Sigmoid colon (tissue), 4 donors: ENCODE measurements at regions not wholly inside any gene's neighbourhood (a gene's known extent, or its start where the extent isn't known, plus 50 kb on each side); places are given as distances from the start of the nearest gene placed in this dataset.

ENCODE experiments used
- EP300 ChIP-seq, 4 donors: sonication (generic); formaldehyde crosslinking; IDR thresholded peaks; one replicate each; pipeline ENCODE4 v1.6.1; 2017; ENCODE audit warnings: antibody characterized with exemption in 4 of 4
- POLR2A ChIP-seq, 2 donors: fragments of 450-650 bp; IDR thresholded peaks; one replicate each; pipeline ENCODE4 v1.6.1; 2016; ENCODE audit warnings: antibody characterized with exemption in 2 of 2, mild to moderate bottlenecking in 2 of 2, moderate library complexity in 2 of 2
- TF ChIP-seq, protein P1 (sequence below), 4 experiments: fragments of 450-650 bp in 3 of 4; fragments of 200-600 bp in 1 of 4; IDR thresholded peaks; one replicate each; pipeline ENCODE4 v1.5.1; 2016 to 2019; ENCODE audit warnings: antibody characterized with exemption in 4 of 4, mild to moderate bottlenecking in 3 of 4, moderate library complexity in 2 of 4

DNA sequence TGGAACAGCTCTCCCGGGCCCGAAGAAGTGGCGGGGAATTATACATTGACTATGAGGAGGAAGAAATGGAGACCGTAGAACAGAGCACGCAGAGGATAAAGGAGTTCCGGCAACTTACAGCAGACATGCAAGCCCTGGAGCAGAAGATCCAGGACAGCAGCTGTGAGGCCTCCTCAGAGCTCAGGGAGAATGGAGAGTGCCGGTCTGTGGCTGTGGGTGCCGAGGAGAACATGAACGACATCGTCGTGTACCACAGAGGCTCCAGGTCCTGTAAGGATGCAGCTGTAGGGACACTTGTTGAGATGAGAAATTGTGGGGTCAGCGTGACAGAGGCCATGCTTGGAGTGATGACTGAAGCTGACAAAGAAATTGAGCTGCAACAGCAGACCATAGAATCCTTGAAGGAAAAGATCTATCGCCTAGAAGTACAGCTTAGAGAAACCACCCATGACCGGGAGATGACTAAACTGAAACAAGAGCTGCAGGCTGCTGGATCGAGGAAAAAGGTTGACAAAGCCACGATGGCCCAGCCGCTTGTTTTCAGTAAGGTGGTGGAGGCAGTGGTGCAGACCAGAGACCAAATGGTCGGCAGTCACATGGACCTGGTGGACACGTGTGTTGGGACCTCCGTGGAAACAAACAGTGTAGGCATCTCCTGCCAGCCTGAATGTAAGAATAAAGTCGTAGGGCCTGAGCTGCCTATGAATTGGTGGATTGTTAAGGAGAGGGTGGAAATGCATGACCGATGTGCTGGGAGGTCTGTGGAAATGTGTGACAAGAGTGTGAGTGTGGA lies 129.5 kb upstream of the DMRT1 start:
- TF ChIP-seq EP300 (IDR thresholded peaks at IDR 0.05) (no peak), POLR2A (IDR thresholded peaks at IDR 0.05) (no peak)
- TF ChIP-seq, protein P1, sequence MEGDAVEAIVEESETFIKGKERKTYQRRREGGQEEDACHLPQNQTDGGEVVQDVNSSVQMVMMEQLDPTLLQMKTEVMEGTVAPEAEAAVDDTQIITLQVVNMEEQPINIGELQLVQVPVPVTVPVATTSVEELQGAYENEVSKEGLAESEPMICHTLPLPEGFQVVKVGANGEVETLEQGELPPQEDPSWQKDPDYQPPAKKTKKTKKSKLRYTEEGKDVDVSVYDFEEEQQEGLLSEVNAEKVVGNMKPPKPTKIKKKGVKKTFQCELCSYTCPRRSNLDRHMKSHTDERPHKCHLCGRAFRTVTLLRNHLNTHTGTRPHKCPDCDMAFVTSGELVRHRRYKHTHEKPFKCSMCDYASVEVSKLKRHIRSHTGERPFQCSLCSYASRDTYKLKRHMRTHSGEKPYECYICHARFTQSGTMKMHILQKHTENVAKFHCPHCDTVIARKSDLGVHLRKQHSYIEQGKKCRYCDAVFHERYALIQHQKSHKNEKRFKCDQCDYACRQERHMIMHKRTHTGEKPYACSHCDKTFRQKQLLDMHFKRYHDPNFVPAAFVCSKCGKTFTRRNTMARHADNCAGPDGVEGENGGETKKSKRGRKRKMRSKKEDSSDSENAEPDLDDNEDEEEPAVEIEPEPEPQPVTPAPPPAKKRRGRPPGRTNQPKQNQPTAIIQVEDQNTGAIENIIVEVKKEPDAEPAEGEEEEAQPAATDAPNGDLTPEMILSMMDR (IDR thresholded peaks at IDR 0.05): no peak
